SU-DHL-6 (cell line): ENCODE measurements at regions not wholly inside any gene's neighbourhood (a gene's known extent, or its start where the extent isn't known, plus 50 kb on each side); places are given as distances from the start of the nearest gene placed in this dataset.

ENCODE experiments used
- H2AFZ ChIP-seq: fragments of 200-600 bp; sonication (generic); 2 replicates; pipeline ENCODE4 v1.6.1; 2014; ENCODE audit warnings: low read depth, mild to moderate bottlenecking, moderate library complexity, mixed read lengths, antibody characterized with exemption, low read length; ENCODE audit not compliant: severe bottlenecking
- H3F3A ChIP-seq: fragments of 200-600 bp; shearing (Covaris generic); 2 replicates; pipeline ENCODE4 v1.6.0; 2016; ENCODE audit warnings: antibody characterized with exemption, mild to moderate bottlenecking; ENCODE audit not compliant: insufficient read depth
- H3K27ac ChIP-seq: fragments of 200-600 bp; sonication (generic); 2 replicates; pipeline ENCODE4 v1.5.1; 2016; ENCODE audit warnings: low read depth, mild to moderate bottlenecking, low read length, moderate library complexity, mixed read lengths
- H3K27me3 ChIP-seq: fragments of 200-600 bp; sonication (generic), shearing (Covaris generic); 2 replicates; pipeline ENCODE4 v1.6.0; 2014; ENCODE audit warnings: mild to moderate bottlenecking, low read length
- H3K36me3 ChIP-seq: fragments of 200-600 bp; sonication (generic); 2 replicates; pipeline ENCODE4 v1.6.1; 2014; ENCODE audit warnings: mild to moderate bottlenecking, low read length, mixed read lengths
- H3K4me2 ChIP-seq: fragments of 300-600, 200-600 bp; shearing (Covaris generic), sonication (generic); 2 replicates; pipeline ENCODE4 v1.6.0; 2014; ENCODE audit warnings: low read length, low read depth, mild to moderate bottlenecking; ENCODE audit not compliant: poor library complexity, severe bottlenecking
- H3K4me3 ChIP-seq: fragments of 200-600 bp; sonication (generic); 2 replicates; pipeline ENCODE4 v1.5.1; 2014; ENCODE audit warnings: antibody characterized with exemption, low read length, mild to moderate bottlenecking, mixed read lengths; ENCODE audit not compliant: insufficient read depth, poor library complexity, severe bottlenecking
- H3K79me2 ChIP-seq: fragments of 200-600 bp; sonication (generic); 2 replicates; pipeline ENCODE4 v1.6.1; 2014; ENCODE audit warnings: mild to moderate bottlenecking, low read length, moderate library complexity; ENCODE audit not compliant: insufficient read depth
- H3K9ac ChIP-seq: fragments of 200-600 bp; sonication (generic); 2 replicates; pipeline ENCODE4 v1.7.0; 2014; ENCODE audit warnings: mild to moderate bottlenecking, low read length
- H3K9me2 ChIP-seq: fragments of 200-600 bp; sonication (generic); replicated peaks from 2 replicates; pipeline ENCODE4 v1.6.1; 2014; ENCODE audit warnings: low read length; ENCODE audit not compliant: insufficient read depth
- H3K9me3 ChIP-seq: fragments of 200-600 bp; sonication (generic); 2 replicates; pipeline ENCODE4 v1.6.1; 2014; ENCODE audit warnings: low read length, mixed read lengths; ENCODE audit not compliant: insufficient read depth
- H4K20me1 ChIP-seq: fragments of 200-600 bp; sonication (generic); 2 replicates; pipeline ENCODE4 v1.6.1; 2014; ENCODE audit warnings: low read depth, mild to moderate bottlenecking, antibody characterized with exemption, low read length, moderate library complexity, mixed read lengths
- CTCF ChIP-seq: fragments of 200-600 bp; sonication (generic); IDR thresholded peaks from one replicate; pipeline ENCODE4 v1.5.1; 2017; ENCODE audit warnings: antibody characterized with exemption, mild to moderate bottlenecking, low read length, moderate library complexity; ENCODE audit not compliant: insufficient read depth, poor library complexity, severe bottlenecking
- EZH2phosphoT487 ChIP-seq: fragments of 200-600 bp; sonication (generic), shearing (Covaris generic); conservative IDR thresholded peaks from 2 replicates; pipeline ENCODE4 v1.6.1; 2018; ENCODE audit warnings: mild to moderate bottlenecking, antibody characterized with exemption, low read length, moderate library complexity, mixed read lengths

- H3K4me2 ChIP-seq = no peak overlapping the region
- no peaks in the 10 kb centered on the region for H3K9me3 ChIP-seq
- no peak overlapping the region for H2AFZ ChIP-seq
- no peaks in the 10 kb centered on the region for H4K20me1 ChIP-seq
- no peaks in the 10 kb centered on the region for H3K36me3 ChIP-seq
- H3K79me2 ChIP-seq = no peaks in the 10 kb centered on the region
- no peaks in the 10 kb centered on the region for H3F3A ChIP-seq
- no peaks in the 10 kb centered on the region for H3K27me3 ChIP-seq
- H3K9ac ChIP-seq = no peak overlapping the region
- no peak overlapping the region for H3K27ac ChIP-seq
- H3K9me2 ChIP-seq = no peaks in the 10 kb centered on the region
- no peak overlapping the region for H3K4me3 ChIP-seq
- TF ChIP-seq CTCF (no peak), EZH2phosphoT487 (no peak)
These were observed 969.6 kb upstream of the ALCAM start for GRCh38 chr3:104396974-104397669.

- TF ChIP-seq CTCF (no peak), EZH2phosphoT487 (no peak)
- Histone ChIP-seq H3K79me2 (no peaks in the 10 kb centered on the region), H3K4me3 (no peak overlapping the region), H3K9ac (no peak overlapping the region), H3K36me3 (no peaks in the 10 kb centered on the region), H3K27ac (no peak overlapping the region), H2AFZ (no peak overlapping the region), H3K9me3 (no peaks in the 10 kb centered on the region), H3K27me3 (no peaks in the 10 kb centered on the region), H4K20me1 (no peaks in the 10 kb centered on the region), H3K9me2 (no peaks in the 10 kb centered on the region), H3K4me2 (no peak overlapping the region), H3F3A (no peaks in the 10 kb centered on the region)
These were observed 969.0 kb upstream of the ALCAM start for GRCh38 chr3:104397713-104398112.

- no peak overlapping the region for H2AFZ ChIP-seq
- no peaks in the 10 kb centered on the region for H3K79me2 ChIP-seq
- no peak for TF ChIP-seq CTCF
- TF ChIP-seq EZH2phosphoT487 = no peak
- no peaks in the 10 kb centered on the region for H4K20me1 ChIP-seq
- H3K27ac ChIP-seq = no peak overlapping the region
- no peaks in the 10 kb centered on the region for H3K9me2 ChIP-seq
- no peaks in the 10 kb centered on the region for H3K9me3 ChIP-seq
- H3K9ac ChIP-seq = no peak overlapping the region
- no peaks in the 10 kb centered on the region for H3K27me3 ChIP-seq
- no peak overlapping the region for H3K4me2 ChIP-seq
- H3K36me3 ChIP-seq = no peaks in the 10 kb centered on the region
- no peak overlapping the region for H3K4me3 ChIP-seq
- no peaks in the 10 kb centered on the region for H3F3A ChIP-seq
These were observed 963.8 kb upstream of the ALCAM start for GRCh38 chr3:104402902-104403301.
